Right lung (tissue), 2 donors: ENCODE measurements at regions not wholly inside any gene's neighbourhood (a gene's known extent, or its start where the extent isn't known, plus 50 kb on each side); places are given as distances from the start of the nearest gene placed in this dataset.

Experiments
- DNase-seq, 2 donors: peaks; one replicate each; pipeline ENCODE4 v3.0.0-alpha.2; 2013

GRCh38 chr2:226435146-226435545, 364.5 kb downstream of the IRS1 start:
- DNase-seq: no peak

- DNase-seq: no peak
Observed at GRCh38 chr2:226434702-226435101, 364.9 kb downstream of the IRS1 start.

GRCh38 chr2:226431288-226431948, 368.2 kb downstream of the IRS1 start:
- no peak for DNase-seq

GRCh38 chr2:226429476-226429875, 370.1 kb downstream of the IRS1 start:
- DNase-seq: no peak

- no peak for DNase-seq
Observed at GRCh38 chr2:226427538-226428307, 371.9 kb downstream of the IRS1 start.

GRCh38 chr2:226426292-226426736, 373.3 kb downstream of the IRS1 start:
- no peak for DNase-seq

GRCh38 chr2:226424971-226425370, 374.6 kb downstream of the IRS1 start:
- no peak for DNase-seq

- no peak for DNase-seq
Observed at GRCh38 chr2:226423498-226423960, 376.1 kb downstream of the IRS1 start.

- no peak for DNase-seq
Observed at GRCh38 chr2:226420646-226421045, 379.0 kb downstream of the IRS1 start.

GRCh38 chr2:226418521-226418920, 381.1 kb downstream of the IRS1 start:
- no peak for DNase-seq

GRCh38 chr2:226414335-226414734, 385.3 kb downstream of the IRS1 start:
- no peak for DNase-seq

GRCh38 chr2:226413498-226414130, 386.0 kb downstream of the IRS1 start:
- DNase-seq: no peak

GRCh38 chr2:226411727-226412360, 387.8 kb downstream of the IRS1 start:
- DNase-seq: no peak

- no peak for DNase-seq
Observed at GRCh38 chr2:226411205-226411604, 388.4 kb downstream of the IRS1 start.

GRCh38 chr2:226410247-226410835, 389.3 kb downstream of the IRS1 start:
- DNase-seq: no peak

- no peak for DNase-seq
Observed at GRCh38 chr2:226409134-226409533, 390.5 kb downstream of the IRS1 start.

GRCh38 chr2:226408141-226408540, 391.5 kb downstream of the IRS1 start:
- DNase-seq: no peak

GRCh38 chr2:226407135-226407534, 392.5 kb downstream of the IRS1 start:
- no peak for DNase-seq

GRCh38 chr2:226405465-226405864, 394.2 kb downstream of the IRS1 start:
- DNase-seq: no peak

- DNase-seq: no peak
Observed at GRCh38 chr2:226403369-226403768, 396.3 kb downstream of the IRS1 start.

GRCh38 chr2:226399006-226399405, 400.6 kb downstream of the IRS1 start:
- no peak for DNase-seq

- DNase-seq: peak; percentile 52 to 63
Observed at GRCh38 chr2:226398580-226398979, 401.0 kb downstream of the IRS1 start.
